ENCODE measurements at regions not wholly inside any gene's neighbourhood (a gene's known extent, or its start where the extent isn't known, plus 50 kb on each side); places are given as distances from the start of the nearest gene placed in this dataset.
"Not testable (repeated sequence)": the region's sequence is repeated elsewhere in the genome, so short reads cannot be mapped to it uniquely, and the experiment has no call there.

DNA sequence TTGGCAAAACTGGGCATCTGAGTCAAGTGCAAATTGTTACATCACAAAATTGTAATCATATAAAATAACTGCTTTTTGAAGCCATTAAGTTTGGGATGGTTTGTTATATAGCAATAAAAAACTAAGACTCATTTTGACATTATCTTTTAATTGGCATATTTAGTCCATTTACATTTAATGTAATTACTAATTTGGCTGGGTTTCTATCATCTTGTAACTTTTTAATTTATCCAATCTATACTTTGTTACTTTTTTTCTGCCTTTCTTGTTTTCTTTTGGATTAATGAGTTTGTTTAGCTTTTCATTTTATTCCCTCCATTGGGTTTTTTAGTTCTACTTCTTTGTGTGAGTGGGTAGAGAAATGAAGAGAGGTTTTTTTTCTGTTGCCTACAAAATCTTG lies 76.3 kb downstream of the DRAM2 start:
- no peak for DNase-seq (ENCODE audit: low read depth)

GRCh38 chr1:111062624-111063023 lies 77.3 kb downstream of the DRAM2 start:
- DNase-seq (ENCODE audit: low read depth), result no peak

- DNase-seq (ENCODE audit: low read depth), result no peak
These were observed 77.8 kb downstream of the DRAM2 start for GRCh38 chr1:111062081-111062480.

GRCh38 chr1:111054656-111055055 lies 85.2 kb downstream of the DRAM2 start:
- DNase-seq (ENCODE audit: low read depth), result no peak

- no peak for DNase-seq (ENCODE audit: low read depth)
These were observed 87.6 kb downstream of the DRAM2 start for GRCh38 chr1:111052246-111052645.

GRCh38 chr1:111048253-111048652 lies 84.5 kb upstream of the LRIF1 start:
- not testable (repeated sequence) for DNase-seq (ENCODE audit: low read depth)

DNA sequence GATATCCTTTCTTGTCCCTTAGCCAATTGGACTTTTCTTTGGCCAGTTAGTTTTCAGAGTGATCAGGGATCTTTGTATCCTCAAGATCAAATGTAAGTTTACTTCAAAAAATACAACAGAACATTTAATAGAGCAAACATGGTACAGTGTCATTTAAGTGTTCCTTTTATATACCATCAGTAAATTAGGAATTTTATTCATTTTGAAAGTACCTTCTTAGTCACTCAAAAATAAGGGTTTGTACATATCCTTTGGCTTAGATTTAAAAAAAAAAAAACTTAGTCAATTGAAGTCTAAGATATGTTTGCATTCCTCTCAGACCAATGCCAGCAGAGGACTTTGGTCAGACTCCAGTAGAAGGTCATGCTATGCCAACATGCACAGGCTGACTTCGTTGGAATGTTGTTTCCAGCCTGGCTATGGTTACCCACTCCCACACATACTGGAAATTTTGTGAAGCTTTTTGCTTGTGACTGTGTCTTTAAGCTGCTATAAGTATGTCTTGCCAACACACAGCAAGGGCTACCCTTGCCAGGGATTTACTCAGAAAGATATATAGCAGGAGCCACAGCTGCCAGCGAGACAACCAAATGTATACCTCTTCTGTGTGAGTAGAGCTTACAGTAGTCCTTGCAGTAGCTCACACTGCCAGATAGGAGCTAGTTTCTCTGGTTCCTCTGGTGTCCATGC lies 81.5 kb upstream of the LRIF1 start:
- DNase-seq (ENCODE audit: low read depth), result peak; percentile 50

DNA sequence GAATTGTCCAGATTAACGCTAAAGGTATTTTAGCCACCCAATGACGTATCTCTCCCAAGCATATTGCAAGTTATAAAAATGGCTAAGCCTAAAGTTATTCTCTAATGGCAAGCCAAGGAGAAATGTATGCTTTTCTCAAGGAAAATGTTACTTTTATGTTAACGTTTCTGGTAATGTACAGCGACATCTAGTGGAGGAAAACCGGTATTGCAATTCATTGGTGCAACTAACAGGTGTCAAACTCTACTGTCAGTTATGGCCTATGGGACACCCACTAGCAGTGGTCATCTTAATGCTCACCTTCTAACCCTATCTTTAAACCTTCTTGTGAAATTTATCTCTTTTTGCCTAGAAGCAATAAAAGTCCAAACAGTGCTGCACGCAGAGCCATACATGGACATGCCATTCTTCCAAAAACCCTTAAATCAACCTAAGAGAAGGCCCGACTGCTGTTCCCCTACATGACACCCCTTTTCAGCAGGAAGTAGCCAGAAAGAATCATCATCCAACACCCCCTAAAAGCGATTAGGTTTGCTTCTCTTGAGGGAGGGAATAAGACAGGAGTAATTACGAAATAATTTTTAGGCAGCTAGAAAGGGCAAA lies 68.7 kb upstream of the LRIF1 start:
- peak; percentile 2 for DNase-seq (ENCODE audit: low read depth)

- DNase-seq (ENCODE audit: low read depth), result peak; percentile 57
These were observed 66.9 kb upstream of the LRIF1 start for GRCh38 chr1:111030590-111030989.

DNA sequence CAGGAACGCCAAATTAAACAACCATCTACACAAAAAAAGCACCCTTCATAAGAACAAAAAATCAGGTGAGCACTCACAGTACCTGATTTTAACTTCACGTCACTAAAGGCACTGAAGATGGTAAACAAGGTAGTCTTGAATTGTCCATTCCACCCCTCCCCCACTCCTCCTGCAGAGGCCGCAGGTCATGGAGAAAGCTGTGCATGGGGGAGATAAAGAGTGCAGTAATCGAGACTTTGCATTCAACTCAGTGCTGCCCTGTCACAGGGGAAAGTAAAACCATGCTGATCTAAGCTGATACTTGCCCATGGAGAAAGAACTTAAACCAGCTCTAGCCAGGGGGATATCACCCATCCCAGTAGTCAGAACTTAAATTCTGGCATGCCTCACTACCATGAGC lies 61.4 kb upstream of the LRIF1 start:
- DNase-seq (ENCODE audit: low read depth), result no peak

- DNase-seq (ENCODE audit: low read depth), result no peak
These were observed 51.5 kb upstream of the LRIF1 start for GRCh38 chr1:111015222-111015621.

All from fibroblast of gingiva (primary cell).